ENCODE measurements at regions not wholly inside any gene's neighbourhood (a gene's known extent, or its start where the extent isn't known, plus 50 kb on each side); places are given as distances from the start of the nearest gene placed in this dataset.
"Not testable (repeated sequence)": the region's sequence is repeated elsewhere in the genome, so short reads cannot be mapped to it uniquely, and the experiment has no call there.

DNA sequence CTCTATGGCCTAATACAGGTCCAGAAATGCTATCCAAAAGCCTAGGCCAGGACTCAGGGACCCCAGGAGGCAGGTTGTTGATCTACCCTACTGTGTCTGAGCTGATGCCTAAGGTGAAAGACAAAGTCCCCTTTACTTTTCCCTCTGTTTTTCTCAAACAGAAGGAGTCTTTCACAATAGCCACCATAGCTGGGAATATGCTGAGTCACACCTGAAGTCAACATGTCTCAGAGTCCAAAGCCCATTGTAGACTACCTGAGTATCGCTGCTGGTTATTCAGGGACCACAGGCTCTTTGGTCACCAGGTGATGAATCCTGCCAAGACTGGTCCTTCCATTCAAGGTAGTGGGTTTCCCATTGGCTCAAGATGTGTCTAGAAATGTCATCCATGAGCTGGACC is 562.2 kb downstream of the ACTRT1 start:
- no peak for DNase-seq (ENCODE audit: low read depth)
- TF ChIP-seq, protein P1, sequence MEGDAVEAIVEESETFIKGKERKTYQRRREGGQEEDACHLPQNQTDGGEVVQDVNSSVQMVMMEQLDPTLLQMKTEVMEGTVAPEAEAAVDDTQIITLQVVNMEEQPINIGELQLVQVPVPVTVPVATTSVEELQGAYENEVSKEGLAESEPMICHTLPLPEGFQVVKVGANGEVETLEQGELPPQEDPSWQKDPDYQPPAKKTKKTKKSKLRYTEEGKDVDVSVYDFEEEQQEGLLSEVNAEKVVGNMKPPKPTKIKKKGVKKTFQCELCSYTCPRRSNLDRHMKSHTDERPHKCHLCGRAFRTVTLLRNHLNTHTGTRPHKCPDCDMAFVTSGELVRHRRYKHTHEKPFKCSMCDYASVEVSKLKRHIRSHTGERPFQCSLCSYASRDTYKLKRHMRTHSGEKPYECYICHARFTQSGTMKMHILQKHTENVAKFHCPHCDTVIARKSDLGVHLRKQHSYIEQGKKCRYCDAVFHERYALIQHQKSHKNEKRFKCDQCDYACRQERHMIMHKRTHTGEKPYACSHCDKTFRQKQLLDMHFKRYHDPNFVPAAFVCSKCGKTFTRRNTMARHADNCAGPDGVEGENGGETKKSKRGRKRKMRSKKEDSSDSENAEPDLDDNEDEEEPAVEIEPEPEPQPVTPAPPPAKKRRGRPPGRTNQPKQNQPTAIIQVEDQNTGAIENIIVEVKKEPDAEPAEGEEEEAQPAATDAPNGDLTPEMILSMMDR (IDR thresholded peaks at IDR 0.05; ENCODE audit: control insufficient read depth, extremely low read depth, insufficient read depth): no peak
- H3K4me3 ChIP-seq (ENCODE audit: low read depth, low read length): no peak overlapping the region

DNA sequence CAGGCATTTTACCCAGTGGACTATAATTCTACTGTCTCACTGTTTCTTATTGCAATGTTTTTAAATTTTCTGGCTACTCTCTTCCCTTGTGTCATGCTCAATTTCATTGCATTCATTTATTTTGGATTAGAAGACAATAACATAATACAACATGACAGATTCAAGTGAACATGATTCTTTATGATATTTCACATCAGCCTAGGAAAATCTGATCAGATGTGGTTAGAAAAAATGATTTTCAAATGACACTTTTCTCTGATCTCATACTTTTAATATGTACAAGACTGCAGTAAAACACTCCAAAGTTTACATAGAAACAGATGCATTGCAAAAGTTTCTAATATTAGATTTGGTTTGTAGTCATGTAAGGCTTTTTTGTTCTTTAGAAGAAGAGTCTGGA is 586.0 kb downstream of the ACTRT1 start:
- TF ChIP-seq, protein P1 (IDR thresholded peaks at IDR 0.05; ENCODE audit: control insufficient read depth, extremely low read depth, insufficient read depth): no peak
- DNase-seq (ENCODE audit: low read depth): no peak
- H3K4me3 ChIP-seq (ENCODE audit: low read depth, low read length): no peak overlapping the region

DNA sequence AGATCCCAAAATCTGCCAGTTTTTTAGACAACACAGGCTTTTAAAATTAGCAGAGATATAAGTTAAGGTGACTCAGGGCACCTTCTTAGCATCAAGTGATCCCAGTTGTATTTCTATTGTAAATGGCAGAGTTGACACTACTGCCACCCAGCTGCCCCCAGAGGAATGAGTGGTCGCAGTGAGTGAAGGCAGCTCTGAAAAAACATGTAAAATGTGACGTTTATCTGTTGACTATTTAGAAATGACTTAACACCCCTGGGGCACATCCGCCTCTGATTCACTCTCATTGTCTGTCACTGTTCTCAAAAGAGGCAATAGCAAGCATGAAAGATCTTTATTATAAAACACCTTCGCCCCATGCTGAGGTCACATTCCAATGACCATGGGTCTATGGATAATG is 592.4 kb downstream of the ACTRT1 start:
- DNase-seq (ENCODE audit: low read depth): no peak
- TF ChIP-seq, protein P1 (IDR thresholded peaks at IDR 0.05; ENCODE audit: control insufficient read depth, extremely low read depth, insufficient read depth): no peak

DNA sequence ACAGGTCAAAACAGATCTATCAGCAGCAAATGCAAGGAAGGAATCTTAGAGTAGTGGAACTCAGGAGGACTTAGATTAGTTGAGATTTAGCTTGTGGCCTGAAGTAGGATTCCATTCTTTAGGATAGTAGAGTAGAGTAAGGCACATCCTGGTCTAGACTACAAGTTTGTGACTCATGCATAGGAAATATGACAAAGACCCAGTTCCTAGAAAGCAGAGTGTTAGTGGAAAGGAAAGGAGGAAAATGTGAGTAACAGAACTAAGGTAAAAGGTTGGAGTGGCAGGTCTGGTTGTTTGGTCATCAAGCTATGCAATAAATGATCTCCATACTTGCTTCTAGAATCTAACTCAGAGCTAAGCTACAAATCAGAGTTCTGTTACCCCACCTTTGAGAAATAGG is 595.0 kb downstream of the ACTRT1 start:
- TF ChIP-seq, protein P1 (IDR thresholded peaks at IDR 0.05; ENCODE audit: control insufficient read depth, extremely low read depth, insufficient read depth): no peak
- no peak for DNase-seq (ENCODE audit: low read depth)

More for the DNA sequence above, 592.4 kb downstream of the ACTRT1 start:
- H3K4me3 ChIP-seq (ENCODE audit: low read depth, low read length): no peak overlapping the region

DNA sequence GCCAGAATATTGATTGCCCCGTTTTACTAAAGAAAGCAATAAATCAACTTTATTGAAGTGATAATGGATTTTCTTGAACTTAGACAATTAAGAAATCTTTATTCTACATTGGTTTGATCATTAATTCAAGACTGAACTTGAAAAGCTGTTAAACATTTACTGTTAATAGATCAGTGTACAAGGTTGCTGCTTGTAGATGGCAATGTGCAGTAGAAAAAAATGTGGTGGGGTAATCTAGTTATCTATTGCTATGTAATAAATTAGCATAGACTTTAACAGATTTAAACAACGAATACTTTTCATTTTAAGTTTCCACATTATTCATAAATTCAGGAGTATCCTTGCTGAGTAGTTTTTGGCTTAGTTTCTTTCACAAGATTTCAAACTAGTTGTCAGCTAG is 612.5 kb downstream of the ACTRT1 start:
- DNase-seq (ENCODE audit: low read depth): no peak
- TF ChIP-seq, protein P1 (IDR thresholded peaks at IDR 0.05; ENCODE audit: control insufficient read depth, extremely low read depth, insufficient read depth): no peak
- H3K4me3 ChIP-seq (ENCODE audit: low read depth, low read length): no peak overlapping the region

More for the DNA sequence above, 595.0 kb downstream of the ACTRT1 start:
- H3K4me3 ChIP-seq (ENCODE audit: low read depth, low read length): no peak overlapping the region

DNA sequence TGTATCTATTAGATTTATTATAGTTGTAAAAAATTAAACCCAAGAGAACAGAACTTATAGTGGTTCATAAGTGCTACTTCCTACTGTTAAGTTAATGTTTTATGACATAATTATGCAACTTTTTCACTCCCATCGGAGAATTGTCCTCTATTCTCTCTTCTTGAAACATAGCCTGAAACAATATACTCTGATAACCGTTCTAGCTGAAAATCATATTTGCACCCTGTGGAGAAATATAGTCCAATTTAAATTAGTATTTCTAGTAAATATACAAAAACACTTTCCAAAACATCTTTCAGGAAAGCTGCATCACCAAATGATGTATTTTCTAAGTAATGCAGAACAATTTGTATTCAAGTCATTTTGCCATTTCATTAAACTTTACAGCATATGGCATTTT is 586.4 kb downstream of the PRR32 start:
- no peak for DNase-seq (ENCODE audit: low read depth)
- no peak overlapping the region for H3K4me3 ChIP-seq (ENCODE audit: low read depth, low read length)
- TF ChIP-seq, protein P1 (IDR thresholded peaks at IDR 0.05; ENCODE audit: control insufficient read depth, extremely low read depth, insufficient read depth): no peak

DNA sequence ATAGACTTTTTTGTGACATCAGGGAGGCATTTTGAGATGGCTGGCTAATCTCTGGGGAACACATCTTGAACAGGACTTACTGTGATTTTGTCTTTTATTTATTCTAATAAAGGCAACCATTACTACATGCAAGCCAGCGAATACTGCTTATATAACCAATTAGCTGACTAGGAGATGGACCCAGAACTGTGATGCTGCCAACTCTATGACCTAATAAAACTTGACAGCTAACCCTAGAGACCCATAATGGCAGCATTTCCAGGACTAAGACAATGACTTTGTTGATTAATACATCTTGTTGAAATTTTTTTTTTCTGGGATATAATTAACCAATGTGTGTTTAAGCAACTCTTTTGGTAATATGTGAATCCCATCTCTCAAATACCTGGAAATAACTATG is 584.6 kb downstream of the PRR32 start:
- H3K4me3 ChIP-seq (ENCODE audit: low read depth, low read length): no peak overlapping the region
- TF ChIP-seq, protein P1 (IDR thresholded peaks at IDR 0.05; ENCODE audit: control insufficient read depth, extremely low read depth, insufficient read depth): no peak
- DNase-seq (ENCODE audit: low read depth): peak; percentile 76

DNA sequence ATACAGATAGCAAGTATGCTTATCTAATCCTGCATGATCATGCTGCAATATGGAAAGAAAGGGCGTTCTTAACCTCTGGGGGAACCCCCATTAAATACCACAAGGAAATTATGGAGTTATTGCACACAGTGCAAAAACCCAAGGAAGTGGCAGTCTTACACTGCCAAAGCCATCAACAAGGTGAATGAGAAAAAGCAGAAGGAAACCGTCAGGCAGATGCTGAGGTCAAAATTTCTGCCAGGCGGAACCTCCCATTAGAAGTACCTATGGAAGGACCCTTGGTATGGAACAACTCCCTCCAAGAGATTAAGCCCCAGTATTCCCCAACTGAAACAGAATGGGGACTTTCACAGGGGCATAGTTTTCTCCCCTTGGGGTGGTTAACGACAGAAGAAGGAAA is 580.7 kb downstream of the PRR32 start:
- H3K4me3 ChIP-seq (ENCODE audit: low read depth, low read length); DNase-seq (ENCODE audit: low read depth): not testable (repeated sequence)

Data from LNCaP clone FGC (cell line).